GM19240 (cell line): ENCODE measurements at regions not wholly inside any gene's neighbourhood (a gene's known extent, or its start where the extent isn't known, plus 50 kb on each side); places are given as distances from the start of the nearest gene placed in this dataset.
"Not testable (repeated sequence)": the region's sequence is repeated elsewhere in the genome, so short reads cannot be mapped to it uniquely, and the experiment has no call there.

Source experiments
- DNase-seq: peaks from one replicate; pipeline ENCODE4 v3.0.0; 2011; ENCODE audit warnings: low spot score; ENCODE audit not compliant: insufficient read length

DNA sequence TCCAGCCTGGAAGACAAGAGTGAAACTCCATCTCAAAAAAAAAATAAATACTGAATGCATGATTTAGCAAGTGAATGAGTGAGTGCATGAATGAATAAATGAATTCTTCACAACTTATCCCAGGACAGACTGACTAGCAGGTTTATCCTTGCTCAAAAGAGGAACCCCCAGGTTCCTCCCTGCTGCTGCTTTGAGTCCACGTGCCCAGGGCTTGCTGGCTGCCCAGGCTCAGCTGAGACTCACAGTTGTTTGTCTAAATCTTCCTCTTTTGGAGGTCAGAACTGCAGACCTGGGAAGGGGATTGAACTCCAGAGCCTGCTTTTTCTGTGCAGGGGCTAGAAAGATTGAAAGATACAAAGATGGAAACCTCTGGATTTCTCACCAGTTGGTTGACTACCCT is 117.4 kb upstream of the TMEM45B start:
- DNase-seq, result no peak

GRCh38 chr11:129699711-129700304 is 115.8 kb upstream of the TMEM45B start:
- no peak for DNase-seq

- DNase-seq, result no peak
Measured at GRCh38 chr11:129700701-129701100, 114.9 kb upstream of the TMEM45B start.

- DNase-seq, result no peak
Measured at GRCh38 chr11:129701706-129702105, 113.9 kb upstream of the TMEM45B start.

GRCh38 chr11:129702410-129703398 is 112.9 kb upstream of the TMEM45B start:
- DNase-seq, result no peak

GRCh38 chr11:129703846-129704245 is 111.8 kb upstream of the TMEM45B start:
- no peak for DNase-seq

DNA sequence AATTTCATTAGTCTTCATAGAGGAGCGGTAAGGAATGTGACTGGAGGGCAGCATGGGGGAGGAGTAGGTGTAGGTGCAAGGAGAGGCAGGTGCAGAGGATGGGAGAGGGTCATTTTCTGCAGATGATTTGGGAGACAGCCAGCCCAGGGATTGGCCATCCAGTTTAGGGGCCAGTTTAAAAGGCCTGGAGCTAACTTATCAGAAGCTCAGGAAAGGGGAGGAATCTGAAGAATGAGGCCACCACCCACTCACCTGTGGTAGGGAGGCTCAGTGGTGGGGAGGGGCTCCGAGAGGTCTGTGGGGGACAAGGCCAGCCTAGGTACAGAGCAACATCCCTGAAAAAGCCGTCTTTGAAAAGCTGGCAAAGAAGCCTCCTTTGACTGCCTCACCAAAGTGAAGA is 110.8 kb upstream of the TMEM45B start:
- DNase-seq, result no peak

DNA sequence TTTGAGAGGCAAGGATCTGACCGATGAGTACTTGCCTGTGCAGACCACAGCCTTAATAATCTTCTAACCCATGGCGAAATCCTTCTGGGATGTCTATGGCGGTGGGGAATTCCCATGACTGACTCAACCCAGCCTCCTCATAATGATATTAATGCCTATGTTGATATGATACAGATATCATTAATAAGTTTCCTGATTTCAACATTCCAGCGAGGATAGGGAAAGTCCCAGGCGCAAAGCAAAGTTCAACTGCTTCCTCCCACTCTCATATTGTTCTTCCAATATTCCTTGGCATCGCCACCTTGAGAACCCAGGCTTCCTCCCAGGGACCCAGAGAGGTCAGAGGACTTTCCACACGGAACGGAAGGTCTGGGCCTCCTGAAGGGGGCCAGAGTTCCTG is 110.3 kb upstream of the TMEM45B start:
- DNase-seq, result no peak

GRCh38 chr11:129705933-129706332 is 109.7 kb upstream of the TMEM45B start:
- DNase-seq, result no peak

DNA sequence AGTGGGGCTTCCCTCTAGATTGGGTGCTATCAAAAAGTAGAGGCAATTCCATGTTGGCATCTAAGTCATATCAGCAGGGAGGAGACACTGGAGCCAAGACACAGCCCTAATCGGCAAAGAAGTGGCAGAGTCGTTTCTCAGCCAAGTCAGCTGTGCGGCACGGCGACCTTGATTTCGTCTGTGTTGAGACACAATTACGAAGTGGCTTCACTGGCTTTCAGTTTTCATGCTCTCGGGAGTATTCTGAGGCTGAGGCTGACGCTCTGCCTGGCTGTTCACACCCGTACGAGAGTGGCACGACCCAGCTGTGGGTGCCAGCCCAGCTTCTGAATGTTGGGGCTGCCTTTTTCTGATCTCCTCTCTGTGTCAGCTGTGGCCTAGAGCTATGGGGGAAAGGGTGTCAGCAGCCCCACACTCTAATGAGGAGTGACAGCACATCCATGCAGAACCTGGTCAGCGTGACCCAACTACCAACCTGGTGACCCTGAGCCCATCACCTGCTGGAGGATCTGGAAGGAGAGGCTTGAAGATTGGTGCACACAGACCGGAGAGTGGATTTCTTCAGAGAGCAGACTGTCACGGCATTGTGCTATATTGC is 105.7 kb upstream of the TMEM45B start:
- DNase-seq, result no peak

GRCh38 chr11:129710423-129710822 is 105.2 kb upstream of the TMEM45B start:
- DNase-seq, result no peak

GRCh38 chr11:129711760-129712159 is 103.9 kb upstream of the TMEM45B start:
- DNase-seq, result no peak

DNA sequence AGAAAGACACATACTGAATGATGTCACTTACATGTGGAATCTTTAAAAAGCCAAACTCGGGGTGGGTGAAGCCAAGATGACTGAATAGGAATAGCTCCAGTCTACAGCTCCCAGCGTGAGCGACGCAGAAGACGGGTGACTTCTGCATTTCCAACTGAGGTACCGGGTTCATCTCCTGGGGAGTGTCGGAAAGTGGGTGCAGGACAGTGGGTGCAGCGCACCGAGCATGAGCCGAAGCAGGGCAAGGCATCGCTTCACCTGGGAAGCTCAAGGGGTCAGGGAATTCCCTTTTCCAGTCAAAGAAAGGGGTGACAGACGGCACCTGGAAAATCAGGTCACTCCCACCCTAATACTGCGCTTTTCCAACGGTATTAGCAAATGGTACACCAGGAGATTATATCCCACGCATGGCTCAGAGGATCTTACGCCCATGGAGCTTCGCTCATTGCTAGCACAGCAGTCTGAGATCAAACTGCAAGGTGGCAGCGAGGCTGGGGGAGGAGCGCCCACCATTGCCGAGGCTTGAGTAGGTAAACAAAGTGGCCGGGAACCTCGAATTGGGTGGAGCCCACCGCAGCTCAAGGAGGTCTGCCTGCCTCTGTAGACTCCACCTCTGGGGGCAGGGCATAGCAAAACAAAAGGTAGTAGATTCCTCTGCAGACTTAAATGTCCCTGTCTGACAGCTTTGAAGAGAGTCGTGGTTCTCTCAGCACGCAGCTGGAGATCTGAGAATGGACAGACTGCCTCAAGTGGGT is 103.0 kb upstream of the TMEM45B start:
- DNase-seq, result not testable (repeated sequence)

GRCh38 chr11:129719037-129719436 is 96.6 kb upstream of the TMEM45B start:
- no peak for DNase-seq

- DNase-seq, result no peak
Measured at GRCh38 chr11:129720156-129720555, 95.5 kb upstream of the TMEM45B start.

- DNase-seq, result no peak
Measured at GRCh38 chr11:129720994-129721393, 94.7 kb upstream of the TMEM45B start.

DNA sequence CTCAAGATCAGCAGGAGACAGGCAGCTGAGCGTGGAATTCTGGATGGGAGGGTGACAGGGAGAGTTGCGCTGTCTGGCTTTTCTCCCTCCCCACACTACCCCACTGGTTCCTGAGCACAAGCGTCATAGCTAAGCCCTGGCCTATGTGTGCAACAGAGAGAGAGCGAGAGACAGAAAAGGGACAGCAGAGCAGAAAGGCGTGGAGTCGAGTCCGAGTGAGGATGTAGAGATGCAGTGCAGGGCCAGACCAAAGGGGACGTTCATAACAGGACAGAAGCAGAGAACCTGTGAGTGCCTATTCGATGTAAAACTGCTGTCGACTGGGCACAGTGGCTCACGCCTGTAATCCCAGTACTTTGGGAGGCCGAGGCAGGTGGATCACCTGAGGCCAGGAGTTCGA is 94.0 kb upstream of the TMEM45B start:
- DNase-seq, result no peak

GRCh38 chr11:129722529-129722928 is 93.1 kb upstream of the TMEM45B start:
- no peak for DNase-seq

DNA sequence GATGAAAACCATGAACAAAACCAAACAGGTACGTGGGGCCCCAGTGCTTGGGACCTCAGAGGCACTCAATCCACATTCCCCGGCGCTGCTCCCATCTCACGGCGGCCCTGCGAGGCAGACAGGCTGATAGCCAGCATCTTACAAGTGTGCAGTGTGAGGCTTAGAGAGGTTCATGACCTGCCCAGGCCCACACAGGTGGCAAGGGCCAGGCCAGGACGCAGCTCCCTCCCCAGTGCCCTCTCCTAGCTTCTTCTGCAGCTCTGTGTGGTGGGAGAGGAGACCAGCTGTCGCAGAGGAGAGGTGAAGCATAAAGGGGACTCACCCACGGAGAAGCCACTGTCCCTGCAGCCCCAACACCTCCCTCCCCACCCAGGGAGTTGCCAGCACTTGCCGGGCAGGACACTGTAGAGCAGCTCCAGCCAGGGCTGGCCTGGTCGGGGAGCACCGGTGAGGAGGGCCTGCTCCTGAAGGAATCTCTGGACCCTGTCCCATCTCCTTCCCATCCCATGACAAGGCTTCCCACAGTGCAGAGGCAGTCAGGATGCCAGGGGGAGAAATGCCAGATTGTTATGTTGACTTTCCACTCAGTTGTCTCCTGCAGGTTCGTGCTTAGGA is 92.4 kb upstream of the TMEM45B start:
- DNase-seq, result no peak

DNA sequence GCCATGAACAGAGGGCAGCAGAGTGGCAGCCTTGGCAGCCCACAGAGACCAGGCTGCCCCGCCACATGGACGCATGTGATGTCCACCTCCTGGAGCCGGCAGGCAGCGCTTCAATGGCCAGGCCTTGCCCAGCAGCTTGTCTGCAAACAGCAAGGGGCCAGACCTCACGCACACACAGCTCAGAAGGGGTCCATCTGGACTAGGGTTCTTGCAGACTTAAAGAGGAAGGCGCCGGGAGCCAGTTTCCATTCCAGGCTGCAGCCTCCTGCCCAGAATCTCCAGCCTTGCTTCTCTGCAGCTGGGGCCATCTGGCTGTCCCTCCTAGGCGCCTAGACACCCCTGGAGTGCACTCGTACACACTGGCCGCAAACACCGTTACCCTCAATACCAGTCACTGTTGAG is 91.9 kb upstream of the TMEM45B start:
- no peak for DNase-seq

GRCh38 chr11:129724866-129725265 is 90.8 kb upstream of the TMEM45B start:
- no peak for DNase-seq
